ENCODE measurements at regions not wholly inside any gene's neighbourhood (a gene's known extent, or its start where the extent isn't known, plus 50 kb on each side); places are given as distances from the start of the nearest gene placed in this dataset.

- no peak overlapping the region for H3K4me3 ChIP-seq (ENCODE audit: low read depth in 1 of 5, low read length in 5 of 5)
Observed at GRCh38 chr10:111972109-111972508, 211.5 kb downstream of the GPAM start.

GRCh38 chr10:111973306-111973705 lies 210.3 kb downstream of the GPAM start:
- H3K27me3 ChIP-seq (ENCODE audit: control insufficient read depth in 5 of 5, insufficient read depth in 4 of 5, low read length in 5 of 5): no peaks in the 10 kb centered on the region
- H3K4me3 ChIP-seq (ENCODE audit: low read depth in 1 of 5, low read length in 5 of 5): no peak overlapping the region
- H3K9ac ChIP-seq (ENCODE audit: low read length in 5 of 5): peak overlapping the region in 1 of 5 donors; percentile 29
- H3K4me1 ChIP-seq (ENCODE audit: control insufficient read depth in 5 of 5, insufficient read depth in 5 of 5, low read length in 5 of 5): peaks cover 2 to 17% (median 12%) of the 10 kb centered on the region in 5 donors
- peak overlapping the region; percentile 73 for H3K27ac ChIP-seq (ENCODE audit: low read depth, low read length)
- H3K36me3 ChIP-seq (ENCODE audit: control insufficient read depth in 5 of 5, insufficient read depth in 5 of 5, low read length in 5 of 5): no peaks in the 10 kb centered on the region
- no peaks in the 10 kb centered on the region for H3K9me3 ChIP-seq (ENCODE audit: control insufficient read depth in 5 of 5, low read length in 5 of 5)

More at GRCh38 chr10:111972109-111972508, 211.5 kb downstream of the GPAM start:
- Histone ChIP-seq H3K27me3 (ENCODE audit: control insufficient read depth in 5 of 5, insufficient read depth in 4 of 5, low read length in 5 of 5) (no peaks in the 10 kb centered on the region), H3K9ac (ENCODE audit: low read length in 5 of 5) (no peak overlapping the region), H3K9me3 (ENCODE audit: control insufficient read depth in 5 of 5, low read length in 5 of 5) (no peaks in the 10 kb centered on the region), H3K36me3 (ENCODE audit: control insufficient read depth in 5 of 5, insufficient read depth in 5 of 5, low read length in 5 of 5) (peaks cover 0 to 8% (median 0%) of the 10 kb centered on the region in 5 donors), H3K27ac (ENCODE audit: low read depth, low read length) (peak overlapping the region; percentile 73), H3K4me1 (ENCODE audit: control insufficient read depth in 5 of 5, insufficient read depth in 5 of 5, low read length in 5 of 5) (peaks cover 2 to 17% (median 12%) of the 10 kb centered on the region in 5 donors)

- Histone ChIP-seq H3K27me3 (ENCODE audit: control insufficient read depth in 5 of 5, insufficient read depth in 4 of 5, low read length in 5 of 5) (no peaks in the 10 kb centered on the region), H3K27ac (ENCODE audit: low read depth, low read length) (peak overlapping the region; percentile 73), H3K4me3 (ENCODE audit: low read depth in 1 of 5, low read length in 5 of 5) (no peak overlapping the region), H3K36me3 (ENCODE audit: control insufficient read depth in 5 of 5, insufficient read depth in 5 of 5, low read length in 5 of 5) (no peaks in the 10 kb centered on the region), H3K4me1 (ENCODE audit: control insufficient read depth in 5 of 5, insufficient read depth in 5 of 5, low read length in 5 of 5) (peaks cover 2 to 17% (median 12%) of the 10 kb centered on the region in 5 donors), H3K9me3 (ENCODE audit: control insufficient read depth in 5 of 5, low read length in 5 of 5) (no peaks in the 10 kb centered on the region), H3K9ac (ENCODE audit: low read length in 5 of 5) (peak overlapping the region in 1 of 5 donors; percentile 29)
Observed at GRCh38 chr10:111973826-111974225, 209.7 kb downstream of the GPAM start.

- Histone ChIP-seq H3K9me3 (ENCODE audit: control insufficient read depth in 5 of 5, low read length in 5 of 5) (no peaks in the 10 kb centered on the region), H3K27me3 (ENCODE audit: control insufficient read depth in 5 of 5, insufficient read depth in 4 of 5, low read length in 5 of 5) (no peaks in the 10 kb centered on the region), H3K4me3 (ENCODE audit: low read depth in 1 of 5, low read length in 5 of 5) (no peak overlapping the region), H3K4me1 (ENCODE audit: control insufficient read depth in 5 of 5, insufficient read depth in 5 of 5, low read length in 5 of 5) (peaks cover 2 to 17% (median 12%) of the 10 kb centered on the region in 5 donors), H3K27ac (ENCODE audit: low read depth, low read length) (peak overlapping the region; percentile 73), H3K9ac (ENCODE audit: low read length in 5 of 5) (no peak overlapping the region), H3K36me3 (ENCODE audit: control insufficient read depth in 5 of 5, insufficient read depth in 5 of 5, low read length in 5 of 5) (no peaks in the 10 kb centered on the region)
Observed at GRCh38 chr10:111974325-111974724, 209.2 kb downstream of the GPAM start.

- no peak overlapping the region for H3K27ac ChIP-seq (ENCODE audit: low read depth, low read length)
- no peak overlapping the region for H3K9ac ChIP-seq (ENCODE audit: low read length in 5 of 5)
- peaks cover 0 to 17% (median 12%) of the 10 kb centered on the region in 5 donors for H3K4me1 ChIP-seq (ENCODE audit: control insufficient read depth in 5 of 5, insufficient read depth in 5 of 5, low read length in 5 of 5)
- no peaks in the 10 kb centered on the region for H3K27me3 ChIP-seq (ENCODE audit: control insufficient read depth in 5 of 5, insufficient read depth in 4 of 5, low read length in 5 of 5)
- no peak overlapping the region for H3K4me3 ChIP-seq (ENCODE audit: low read depth in 1 of 5, low read length in 5 of 5)
- no peaks in the 10 kb centered on the region for H3K36me3 ChIP-seq (ENCODE audit: control insufficient read depth in 5 of 5, insufficient read depth in 5 of 5, low read length in 5 of 5)
- no peaks in the 10 kb centered on the region for H3K9me3 ChIP-seq (ENCODE audit: control insufficient read depth in 5 of 5, low read length in 5 of 5)
Observed at GRCh38 chr10:111976557-111976956, 207.0 kb downstream of the GPAM start.

- peaks cover 0 to 3% (median 0%) of the 10 kb centered on the region in 5 donors for H3K36me3 ChIP-seq (ENCODE audit: control insufficient read depth in 5 of 5, insufficient read depth in 5 of 5, low read length in 5 of 5)
- no peaks in the 10 kb centered on the region for H3K27me3 ChIP-seq (ENCODE audit: control insufficient read depth in 5 of 5, insufficient read depth in 4 of 5, low read length in 5 of 5)
- no peaks in the 10 kb centered on the region for H3K9me3 ChIP-seq (ENCODE audit: control insufficient read depth in 5 of 5, low read length in 5 of 5)
- peaks cover 0 to 4% (median 0%) of the 10 kb centered on the region in 5 donors for H3K4me1 ChIP-seq (ENCODE audit: control insufficient read depth in 5 of 5, insufficient read depth in 5 of 5, low read length in 5 of 5)
- no peak overlapping the region for H3K4me3 ChIP-seq (ENCODE audit: low read depth in 1 of 5, low read length in 5 of 5)
- H3K9ac ChIP-seq (ENCODE audit: low read length in 5 of 5): no peak overlapping the region
- no peak overlapping the region for H3K27ac ChIP-seq (ENCODE audit: low read depth, low read length)
Observed at GRCh38 chr10:111984057-111984456, 199.5 kb downstream of the GPAM start.

- no peaks in the 10 kb centered on the region for H3K27me3 ChIP-seq (ENCODE audit: control insufficient read depth in 5 of 5, insufficient read depth in 4 of 5, low read length in 5 of 5)
- peak overlapping the region; percentile 53 for H3K27ac ChIP-seq (ENCODE audit: low read depth, low read length)
- H3K4me1 ChIP-seq (ENCODE audit: control insufficient read depth in 5 of 5, insufficient read depth in 5 of 5, low read length in 5 of 5): peaks cover 0 to 4% (median 0%) of the 10 kb centered on the region in 5 donors
- H3K4me3 ChIP-seq (ENCODE audit: low read depth in 1 of 5, low read length in 5 of 5): no peak overlapping the region
- H3K9me3 ChIP-seq (ENCODE audit: control insufficient read depth in 5 of 5, low read length in 5 of 5): no peaks in the 10 kb centered on the region
- peaks cover 0 to 3% (median 0%) of the 10 kb centered on the region in 5 donors for H3K36me3 ChIP-seq (ENCODE audit: control insufficient read depth in 5 of 5, insufficient read depth in 5 of 5, low read length in 5 of 5)
- H3K9ac ChIP-seq (ENCODE audit: low read length in 5 of 5): no peak overlapping the region
Observed at GRCh38 chr10:111986079-111986478, 197.5 kb downstream of the GPAM start.

- Histone ChIP-seq H3K4me3 (ENCODE audit: low read depth in 1 of 5, low read length in 5 of 5) (no peak overlapping the region), H3K36me3 (ENCODE audit: control insufficient read depth in 5 of 5, insufficient read depth in 5 of 5, low read length in 5 of 5) (peaks cover 0 to 5% (median 0%) of the 10 kb centered on the region in 5 donors), H3K9ac (ENCODE audit: low read length in 5 of 5) (no peak overlapping the region), H3K27me3 (ENCODE audit: control insufficient read depth in 5 of 5, insufficient read depth in 4 of 5, low read length in 5 of 5) (no peaks in the 10 kb centered on the region), H3K27ac (ENCODE audit: low read depth, low read length) (peak overlapping the region; percentile 18), H3K4me1 (ENCODE audit: control insufficient read depth in 5 of 5, insufficient read depth in 5 of 5, low read length in 5 of 5) (peaks cover 0 to 7% (median 0%) of the 10 kb centered on the region in 5 donors), H3K9me3 (ENCODE audit: control insufficient read depth in 5 of 5, low read length in 5 of 5) (no peaks in the 10 kb centered on the region)
Observed at GRCh38 chr10:111988646-111989045, 194.9 kb downstream of the GPAM start.

GRCh38 chr10:111989136-111989911 lies 194.2 kb downstream of the GPAM start:
- Histone ChIP-seq H3K4me3 (ENCODE audit: low read depth in 1 of 5, low read length in 5 of 5) (no peak overlapping the region), H3K9ac (ENCODE audit: low read length in 5 of 5) (no peak overlapping the region), H3K27ac (ENCODE audit: low read depth, low read length) (peak overlapping the region; percentile 18)

GRCh38 chr10:111990734-111991133 lies 192.8 kb downstream of the GPAM start:
- peaks cover 0 to 8% (median 2%) of the 10 kb centered on the region in 5 donors for H3K36me3 ChIP-seq (ENCODE audit: control insufficient read depth in 5 of 5, insufficient read depth in 5 of 5, low read length in 5 of 5)
- peaks cover 0 to 6% (median 0%) of the 10 kb centered on the region in 5 donors for H3K9me3 ChIP-seq (ENCODE audit: control insufficient read depth in 5 of 5, low read length in 5 of 5)
- H3K4me1 ChIP-seq (ENCODE audit: control insufficient read depth in 5 of 5, insufficient read depth in 5 of 5, low read length in 5 of 5): peaks cover 0 to 7% (median 0%) of the 10 kb centered on the region in 5 donors
- H3K4me3 ChIP-seq (ENCODE audit: low read depth in 1 of 5, low read length in 5 of 5): no peak overlapping the region
- no peak overlapping the region for H3K9ac ChIP-seq (ENCODE audit: low read length in 5 of 5)
- H3K27me3 ChIP-seq (ENCODE audit: control insufficient read depth in 5 of 5, insufficient read depth in 4 of 5, low read length in 5 of 5): no peaks in the 10 kb centered on the region
- no peak overlapping the region for H3K27ac ChIP-seq (ENCODE audit: low read depth, low read length)

More at GRCh38 chr10:111989136-111989911, 194.2 kb downstream of the GPAM start:
- Histone ChIP-seq H3K9me3 (ENCODE audit: control insufficient read depth in 5 of 5, low read length in 5 of 5) (peaks cover 0 to 2% (median 0%) of the 10 kb centered on the region in 5 donors), H3K27me3 (ENCODE audit: control insufficient read depth in 5 of 5, insufficient read depth in 4 of 5, low read length in 5 of 5) (no peaks in the 10 kb centered on the region), H3K36me3 (ENCODE audit: control insufficient read depth in 5 of 5, insufficient read depth in 5 of 5, low read length in 5 of 5) (peaks cover 0 to 5% (median 0%) of the 10 kb centered on the region in 5 donors), H3K4me1 (ENCODE audit: control insufficient read depth in 5 of 5, insufficient read depth in 5 of 5, low read length in 5 of 5) (peaks cover 0 to 7% (median 0%) of the 10 kb centered on the region in 5 donors)

Measured in subcutaneous abdominal adipose tissue (tissue), 5 donors.